SK-N-SH treated with all-trans-retinoic acid at 6 μM for 48 hours (cell line): ENCODE measurements at regions not wholly inside any gene's neighbourhood (a gene's known extent, or its start where the extent isn't known, plus 50 kb on each side); places are given as distances from the start of the nearest gene placed in this dataset.

Source experiments
- ZFP30 ChIP-seq: fragments of 450-650 bp; formaldehyde crosslinking; IDR thresholded peaks from 2 replicates; pipeline ENCODE4 v1.5.0; 2022; ENCODE audit warnings: mild to moderate bottlenecking, moderate library complexity
- TF ChIP-seq, protein P1 (sequence below): fragments of 250-450 bp; sonication (Bioruptor Pico); IDR thresholded peaks from 2 replicates; pipeline ENCODE4 v1.5.1; 2020; ENCODE audit warnings: low read depth, mild to moderate bottlenecking, moderate library complexity

DNA sequence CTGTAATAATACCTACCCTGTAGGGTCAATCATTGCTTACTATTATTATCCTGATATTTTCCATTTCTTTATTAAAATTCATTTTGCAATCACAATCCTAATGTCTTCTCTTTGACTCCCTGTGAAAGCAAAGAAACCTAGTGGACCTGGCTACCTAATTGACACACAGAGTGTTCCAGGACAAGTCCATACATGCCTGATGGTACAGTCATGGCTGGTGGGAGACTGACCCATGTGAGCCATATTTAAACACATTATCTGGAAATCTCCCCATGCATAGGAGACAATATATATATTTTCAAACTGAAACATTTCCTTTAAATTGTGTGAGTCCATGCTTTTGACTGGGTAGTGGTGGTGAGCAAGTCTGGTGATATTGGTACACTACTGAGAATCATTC lies 230.6 kb upstream of the DACH1 start:
- TF ChIP-seq ZFP30 (CRISPR knock-in tag), result no peak
- TF ChIP-seq, protein P1, sequence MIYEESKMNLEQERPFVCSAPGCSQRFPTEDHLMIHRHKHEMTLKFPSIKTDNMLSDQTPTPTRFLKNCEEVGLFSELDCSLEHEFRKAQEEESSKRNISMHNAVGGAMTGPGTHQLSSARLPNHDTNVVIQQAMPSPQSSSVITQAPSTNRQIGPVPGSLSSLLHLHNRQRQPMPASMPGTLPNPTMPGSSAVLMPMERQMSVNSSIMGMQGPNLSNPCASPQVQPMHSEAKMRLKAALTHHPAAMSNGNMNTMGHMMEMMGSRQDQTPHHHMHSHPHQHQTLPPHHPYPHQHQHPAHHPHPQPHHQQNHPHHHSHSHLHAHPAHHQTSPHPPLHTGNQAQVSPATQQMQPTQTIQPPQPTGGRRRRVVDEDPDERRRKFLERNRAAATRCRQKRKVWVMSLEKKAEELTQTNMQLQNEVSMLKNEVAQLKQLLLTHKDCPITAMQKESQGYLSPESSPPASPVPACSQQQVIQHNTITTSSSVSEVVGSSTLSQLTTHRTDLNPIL, result no peak
